Retinal pigment epithelial cell (primary cell): ENCODE measurements at regions not wholly inside any gene's neighbourhood (a gene's known extent, or its start where the extent isn't known, plus 50 kb on each side); places are given as distances from the start of the nearest gene placed in this dataset.

Experiments
- DNase-seq: peaks from one replicate; pipeline ENCODE4 v3.0.0-alpha.2; 2010; ENCODE audit warnings: low read depth
- H3K4me3 ChIP-seq: 2 replicates; pipeline ENCODE4 v1.5.1; 2011; ENCODE audit warnings: mild to moderate bottlenecking, low read length, control low read depth, moderate library complexity
- TF ChIP-seq, protein P1 (sequence below): conservative IDR thresholded peaks from 2 replicates; pipeline ENCODE4 v1.5.1; 2011; ENCODE audit warnings: low read depth, low read length, control low read depth, inconsistent platforms

DNA sequence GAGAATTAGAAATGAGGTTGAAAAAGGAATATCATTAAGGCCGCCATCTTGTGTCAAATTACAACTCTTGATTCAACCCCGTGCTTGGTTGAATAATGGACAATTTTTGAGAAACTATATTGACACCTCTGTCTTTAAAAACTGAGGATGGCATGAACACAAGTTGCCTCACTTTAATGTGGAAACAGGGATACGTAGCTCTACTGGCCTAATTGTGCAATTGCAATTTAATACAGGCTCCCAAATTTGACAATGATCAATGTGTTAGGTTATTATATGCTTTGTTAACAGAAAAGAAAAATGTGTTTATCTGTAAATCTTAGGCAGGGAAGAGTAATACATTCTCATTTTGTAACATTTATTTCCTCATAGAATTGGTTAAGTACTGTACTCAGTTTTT, 77.1 kb upstream of the MCTP2 start:
- no peak overlapping the region for H3K4me3 ChIP-seq
- no peak for DNase-seq
- TF ChIP-seq, protein P1, sequence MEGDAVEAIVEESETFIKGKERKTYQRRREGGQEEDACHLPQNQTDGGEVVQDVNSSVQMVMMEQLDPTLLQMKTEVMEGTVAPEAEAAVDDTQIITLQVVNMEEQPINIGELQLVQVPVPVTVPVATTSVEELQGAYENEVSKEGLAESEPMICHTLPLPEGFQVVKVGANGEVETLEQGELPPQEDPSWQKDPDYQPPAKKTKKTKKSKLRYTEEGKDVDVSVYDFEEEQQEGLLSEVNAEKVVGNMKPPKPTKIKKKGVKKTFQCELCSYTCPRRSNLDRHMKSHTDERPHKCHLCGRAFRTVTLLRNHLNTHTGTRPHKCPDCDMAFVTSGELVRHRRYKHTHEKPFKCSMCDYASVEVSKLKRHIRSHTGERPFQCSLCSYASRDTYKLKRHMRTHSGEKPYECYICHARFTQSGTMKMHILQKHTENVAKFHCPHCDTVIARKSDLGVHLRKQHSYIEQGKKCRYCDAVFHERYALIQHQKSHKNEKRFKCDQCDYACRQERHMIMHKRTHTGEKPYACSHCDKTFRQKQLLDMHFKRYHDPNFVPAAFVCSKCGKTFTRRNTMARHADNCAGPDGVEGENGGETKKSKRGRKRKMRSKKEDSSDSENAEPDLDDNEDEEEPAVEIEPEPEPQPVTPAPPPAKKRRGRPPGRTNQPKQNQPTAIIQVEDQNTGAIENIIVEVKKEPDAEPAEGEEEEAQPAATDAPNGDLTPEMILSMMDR, result no peak

DNA sequence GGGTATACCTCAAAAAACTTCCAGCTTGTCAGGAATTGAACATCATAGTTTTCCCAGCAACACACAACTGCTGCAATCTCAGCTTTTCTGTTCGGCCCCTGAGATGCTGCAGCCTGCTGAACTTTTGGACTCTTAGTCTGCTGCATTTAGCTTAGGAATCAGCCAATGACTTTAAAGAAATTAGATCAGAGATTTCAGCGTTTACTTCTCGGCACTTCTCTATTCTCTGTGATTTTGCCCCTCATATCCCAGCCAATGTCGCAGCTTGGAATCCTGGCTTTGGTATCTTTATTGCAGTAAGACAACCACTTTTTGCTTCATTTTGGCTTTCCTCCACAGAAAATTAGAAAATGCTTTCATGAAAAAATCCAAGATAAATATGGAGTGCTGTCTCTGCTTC, 86.3 kb upstream of the MCTP2 start:
- DNase-seq, result no peak
- TF ChIP-seq, protein P1, result no peak
- no peak overlapping the region for H3K4me3 ChIP-seq

DNA sequence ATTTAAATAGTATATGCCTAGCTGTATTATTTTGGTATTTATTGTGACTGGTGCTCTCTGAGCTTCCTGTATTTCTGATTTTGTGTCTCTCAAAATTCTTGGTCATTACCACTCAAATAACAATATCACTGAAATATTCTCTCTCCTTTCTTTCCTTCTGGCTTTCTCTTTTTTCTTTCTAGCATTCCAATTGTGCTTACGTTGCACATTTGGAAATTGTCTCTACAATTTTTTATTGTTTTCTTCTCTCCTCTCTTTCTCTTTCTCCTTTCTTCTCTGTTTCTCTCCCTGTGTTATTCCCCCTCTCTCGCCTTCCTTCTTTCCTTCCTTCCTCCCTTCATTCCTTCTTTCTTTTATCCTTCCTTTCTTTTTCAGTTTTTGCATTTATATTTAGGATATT, 89.6 kb upstream of the MCTP2 start:
- no peak overlapping the region for H3K4me3 ChIP-seq
- DNase-seq, result no peak
- TF ChIP-seq, protein P1, result no peak

DNA sequence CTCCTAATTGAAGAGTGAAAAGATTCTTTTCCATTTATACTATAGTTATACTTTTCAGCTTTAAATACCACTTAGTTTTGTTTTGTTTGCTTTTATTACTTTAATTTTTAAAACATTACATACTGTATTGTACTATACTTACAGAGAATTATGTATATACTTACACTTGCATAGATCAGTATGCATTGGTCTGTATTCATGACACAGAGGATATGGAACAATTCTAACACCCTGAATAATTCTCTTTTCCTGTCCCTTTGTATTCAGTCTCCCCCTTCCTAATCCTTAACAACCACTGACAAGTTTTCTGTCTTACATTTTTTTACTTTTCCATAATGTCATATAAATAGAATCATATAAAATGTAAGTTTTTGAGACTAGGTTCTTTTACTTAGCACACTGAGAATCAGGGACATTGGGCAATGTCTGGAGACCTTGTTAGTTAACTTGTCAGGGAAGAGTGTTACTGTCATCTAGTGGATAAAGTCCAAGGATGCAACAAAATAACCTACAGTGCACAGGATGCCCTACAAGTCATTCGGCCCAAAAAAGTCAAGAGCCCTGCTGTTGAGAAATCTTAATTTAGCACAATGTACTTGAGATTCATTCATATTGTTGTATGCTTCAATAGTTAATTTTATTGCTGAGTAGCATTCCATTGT, 95.7 kb upstream of the MCTP2 start:
- TF ChIP-seq, protein P1, result no peak
- H3K4me3 ChIP-seq, result no peak overlapping the region
- DNase-seq, result no peak

DNA sequence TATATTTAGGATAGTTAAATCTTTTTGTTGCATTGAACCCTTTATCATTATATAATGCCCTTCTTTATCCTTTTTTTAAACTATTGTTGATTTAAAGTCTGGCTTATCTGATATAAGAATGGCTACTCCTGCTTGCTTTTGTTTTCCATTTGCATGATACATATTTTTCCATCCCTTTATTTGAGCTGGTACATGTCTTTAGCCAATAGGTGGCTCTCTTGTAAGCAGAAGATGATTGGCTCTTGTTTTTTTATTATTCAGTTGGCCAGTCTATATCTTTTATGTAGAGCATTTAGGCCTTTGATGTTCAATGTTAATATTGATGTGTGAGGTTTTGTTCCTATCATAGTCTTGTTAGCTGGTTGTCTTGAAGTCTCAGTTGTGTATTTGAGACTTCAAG, 99.5 kb upstream of the MCTP2 start:
- TF ChIP-seq, protein P1, result no peak
- no peak overlapping the region for H3K4me3 ChIP-seq
- DNase-seq, result no peak

DNA sequence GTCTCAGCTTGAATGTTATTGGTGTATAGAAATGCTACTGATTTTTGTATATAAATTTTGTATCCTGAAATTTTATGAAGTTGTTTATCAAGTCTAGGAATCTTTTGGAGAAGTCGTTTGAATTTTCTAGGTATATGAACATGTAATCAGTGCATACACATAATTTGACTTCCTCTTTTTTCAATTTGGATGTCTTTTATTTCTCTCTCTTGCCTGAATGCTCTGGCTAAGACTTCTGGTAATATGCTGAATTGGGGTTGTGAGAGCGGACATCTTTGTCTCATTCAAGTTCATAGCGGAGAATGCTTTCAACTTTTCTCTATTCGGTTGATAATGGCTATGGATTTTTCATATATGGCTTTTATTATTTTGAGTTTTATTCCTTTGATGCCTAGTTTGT, 100.9 kb upstream of the MCTP2 start:
- no peak for DNase-seq
- H3K4me3 ChIP-seq, result no peak overlapping the region
- TF ChIP-seq, protein P1, result no peak

DNA sequence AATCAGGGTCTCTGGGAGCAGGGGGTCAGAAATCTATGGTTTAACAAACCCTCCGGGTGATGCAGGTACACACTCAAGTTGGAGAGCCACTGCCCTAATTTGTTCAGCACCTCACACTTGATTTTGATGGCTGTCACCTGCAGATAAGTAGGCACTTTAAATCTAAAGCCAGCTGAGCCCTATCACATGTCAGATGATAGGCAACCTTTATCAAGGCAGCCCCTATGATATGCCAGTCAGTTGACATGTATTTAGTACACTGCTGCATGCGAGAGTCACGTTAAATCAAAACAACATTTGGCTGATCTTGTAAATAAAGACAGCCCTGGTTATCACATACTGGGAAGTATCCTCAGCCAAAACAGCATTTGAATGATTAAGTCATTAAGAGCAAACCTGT, 104.4 kb upstream of the MCTP2 start:
- TF ChIP-seq, protein P1, result no peak
- no peak for DNase-seq
- H3K4me3 ChIP-seq, result no peak overlapping the region
